CD8-positive, alpha-beta memory T cell (primary cell): ENCODE measurements at regions not wholly inside any gene's neighbourhood (a gene's known extent, or its start where the extent isn't known, plus 50 kb on each side); places are given as distances from the start of the nearest gene placed in this dataset.

Experiments
- CTCF ChIA-PET: fragments of 350-600 bp; sonication (Branson Sonifier 250); formaldehyde crosslinking; loops from one replicate; lab custom pipeline; 2021; ENCODE audit warnings: antibody characterized with exemption; lab: Charles Lee
- POLR2A ChIA-PET: fragments of 350-600 bp; sonication (Branson Sonifier 250); formaldehyde crosslinking; loops from one replicate; lab custom pipeline; 2021; ENCODE audit warnings: antibody characterized with exemption; lab: Charles Lee
- DNase-seq, 5 donors: peaks; one replicate each; pipeline versions ENCODE4 v3.0.0 to v3.0.0-alpha.2; 2020 to 2022; ENCODE audit warnings: mixed read lengths in 1 of 5
- H3K27ac ChIP-seq: one replicate; pipeline ENCODE4 v1.7.0; 2013; ENCODE audit warnings: low read depth, mild to moderate bottlenecking, low read length, moderate library complexity
- H3K27me3 ChIP-seq: 2 replicates; pipeline ENCODE4 v1.7.0; 2013; ENCODE audit warnings: low read length, mild to moderate bottlenecking; ENCODE audit not compliant: insufficient read depth, poor library complexity, severe bottlenecking
- H3K36me3 ChIP-seq: 2 replicates; pipeline ENCODE4 v1.7.0; 2013; ENCODE audit warnings: mild to moderate bottlenecking, low read length, moderate library complexity; ENCODE audit not compliant: insufficient read depth
- H3K4me1 ChIP-seq: 2 replicates; pipeline ENCODE4 v1.7.0; 2013; ENCODE audit warnings: mild to moderate bottlenecking, low read length, moderate library complexity; ENCODE audit not compliant: insufficient read depth
- H3K4me3 ChIP-seq: 2 replicates; pipeline ENCODE4 v1.7.0; 2013; ENCODE audit warnings: mild to moderate bottlenecking, low read length
- H3K9me3 ChIP-seq: 2 replicates; pipeline ENCODE4 v1.7.0; 2013; ENCODE audit warnings: mild to moderate bottlenecking, low read length
- H3K27ac Mint-ChIP-seq, 8 donors: one replicate each; pipeline ENCODE4 v1.8.0; 2020 to 2021; ENCODE audit warnings: mixed read lengths in 8 of 8, mild to moderate bottlenecking in 6 of 8, inconsistent platforms in 3 of 8, moderate library complexity in 3 of 8
- H3K27me3 Mint-ChIP-seq, 2 donors: one replicate each; pipeline ENCODE4 v1.8.0; 2020 to 2021; ENCODE audit warnings: mixed read lengths in 2 of 2, mild to moderate bottlenecking in 1 of 2, moderate library complexity in 1 of 2
- H3K36me3 Mint-ChIP-seq, 3 donors: one replicate each; pipeline ENCODE4 v1.8.0; 2020 to 2021; ENCODE audit warnings: mixed read lengths in 3 of 3, inconsistent platforms in 1 of 3, mild to moderate bottlenecking in 1 of 3
- H3K4me1 Mint-ChIP-seq, 3 donors: one replicate each; pipeline ENCODE4 v1.8.0; 2020 to 2021; ENCODE audit warnings: mixed read lengths in 3 of 3, inconsistent platforms in 1 of 3, mild to moderate bottlenecking in 1 of 3
- H3K4me3 Mint-ChIP-seq, 7 donors: one replicate each; pipeline ENCODE4 v1.8.0; 2020 to 2021; ENCODE audit warnings: mixed read lengths in 7 of 7, mild to moderate bottlenecking in 6 of 7, moderate library complexity in 4 of 7, inconsistent platforms in 2 of 7
- H3K9me3 Mint-ChIP-seq, 5 donors: one replicate each; pipeline ENCODE4 v1.8.0; 2020 to 2022; ENCODE audit warnings: mixed read lengths in 5 of 5, mild to moderate bottlenecking in 3 of 5, moderate library complexity in 2 of 5, inconsistent platforms in 1 of 5

DNA sequence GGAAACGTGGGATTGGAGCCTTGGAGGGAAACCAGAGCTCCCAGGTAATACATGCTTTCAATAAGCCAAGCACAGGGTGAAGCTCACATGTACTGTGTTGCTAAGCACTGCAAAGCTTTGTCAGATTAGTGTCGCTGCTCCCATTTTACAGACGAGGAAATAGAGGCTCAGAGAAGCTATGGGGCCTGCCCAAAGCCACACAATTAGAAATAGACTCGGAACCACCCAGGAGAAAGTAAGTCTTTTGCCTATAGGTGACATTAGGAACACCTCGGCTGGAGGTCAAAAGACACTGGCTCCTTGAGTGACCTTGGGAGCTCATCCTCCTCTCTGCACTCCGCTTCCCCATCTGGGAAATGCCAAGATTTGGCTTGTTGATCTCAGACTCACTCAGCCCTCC lies 175.6 kb upstream of the ZC3H12A start:
- H3K9me3 ChIP-seq, result no peaks in the 10 kb centered on the region
- no peak overlapping the region for H3K27ac Mint-ChIP-seq
- H3K27me3 Mint-ChIP-seq, result peaks cover 10 to 57% of the 10 kb centered on the region in 2 donors
- H3K36me3 Mint-ChIP-seq, result no peaks in the 10 kb centered on the region
- no peaks in the 10 kb centered on the region for H3K4me1 ChIP-seq
- no peaks in the 10 kb centered on the region for H3K36me3 ChIP-seq
- H3K9me3 Mint-ChIP-seq, result peaks cover 0 to 1% (median 0%) of the 10 kb centered on the region in 5 donors
- H3K4me1 Mint-ChIP-seq, result no peaks in the 10 kb centered on the region
- peaks cover 6% of the 10 kb centered on the region for H3K27me3 ChIP-seq
- no peak overlapping the region for H3K4me3 ChIP-seq
- DNase-seq, result no peak
- no peak overlapping the region for H3K27ac ChIP-seq
- CTCF ChIA-PET, result no interaction called here
- H3K4me3 Mint-ChIP-seq, result no peak overlapping the region
- POLR2A ChIA-PET, result no interaction called here

DNA sequence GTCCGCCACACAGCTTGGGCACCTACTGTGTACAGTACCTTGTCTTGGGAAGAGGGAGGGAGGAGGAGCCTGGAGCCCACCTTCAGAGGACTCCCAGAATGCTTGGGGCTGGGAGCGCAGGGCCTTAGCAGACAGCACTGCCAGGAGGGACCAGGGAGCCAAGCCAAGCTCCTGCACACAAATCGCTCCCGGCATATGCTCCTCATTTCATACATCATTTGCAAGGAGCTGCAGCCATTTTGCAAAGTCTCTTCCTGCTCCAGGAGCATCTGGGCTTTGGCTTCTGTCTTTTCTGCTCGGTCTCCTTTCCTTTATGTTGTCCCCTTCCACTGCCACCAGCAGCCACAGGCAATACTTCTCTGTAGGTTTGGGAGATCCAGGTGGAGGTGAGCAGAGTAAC lies 175.2 kb upstream of the ZC3H12A start:
- Histone ChIP-seq H3K27ac (no peak overlapping the region), H3K9me3 (no peaks in the 10 kb centered on the region), H3K4me3 (no peak overlapping the region), H3K27me3 (peaks cover 6% of the 10 kb centered on the region), H3K36me3 (no peaks in the 10 kb centered on the region), H3K4me1 (no peaks in the 10 kb centered on the region)
- no peak overlapping the region for H3K27ac Mint-ChIP-seq
- no peak for DNase-seq
- H3K9me3 Mint-ChIP-seq, result peaks cover 0 to 1% (median 0%) of the 10 kb centered on the region in 5 donors
- H3K27me3 Mint-ChIP-seq, result peaks cover 10 to 55% of the 10 kb centered on the region in 2 donors
- CTCF ChIA-PET, result no interaction called here
- H3K4me3 Mint-ChIP-seq, result no peak overlapping the region
- POLR2A ChIA-PET, result no interaction called here
- H3K4me1 Mint-ChIP-seq, result no peaks in the 10 kb centered on the region
- H3K36me3 Mint-ChIP-seq, result no peaks in the 10 kb centered on the region

DNA sequence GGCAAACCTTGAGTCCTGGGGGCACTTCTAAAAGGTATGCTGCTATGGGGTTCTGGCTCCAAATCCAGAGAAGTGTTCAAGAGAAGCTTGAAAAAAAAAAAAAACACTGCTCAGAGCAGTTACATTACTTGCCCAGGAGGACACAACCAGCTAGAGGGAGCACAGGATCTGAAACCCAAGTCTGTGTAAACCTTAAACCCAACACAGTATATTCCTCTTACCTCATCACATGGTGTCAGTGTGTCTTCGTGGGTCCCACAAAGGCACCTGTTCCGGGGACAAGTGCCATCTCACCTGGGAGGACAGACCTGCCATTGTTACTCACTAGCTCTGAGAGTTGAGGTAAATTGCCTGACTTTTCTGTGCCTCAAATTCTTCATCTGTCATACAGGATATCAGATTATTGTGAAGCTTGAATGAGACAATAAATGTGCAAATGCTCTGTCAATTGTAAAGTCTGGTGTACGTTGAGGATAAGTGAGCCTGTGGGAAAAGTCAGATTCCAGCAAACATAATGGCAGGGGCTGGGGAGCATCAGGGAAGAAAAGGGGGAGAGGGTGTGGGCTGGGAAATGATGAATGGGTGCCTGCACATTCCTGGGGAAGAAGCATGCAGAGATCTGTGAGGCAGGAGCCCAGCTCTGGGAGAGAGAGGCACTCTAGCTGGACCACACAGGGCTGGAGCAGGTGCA lies 170.4 kb upstream of the ZC3H12A start:
- Histone ChIP-seq H3K4me1 (no peaks in the 10 kb centered on the region), H3K27ac (no peak overlapping the region), H3K4me3 (no peak overlapping the region), H3K27me3 (no peaks in the 10 kb centered on the region), H3K36me3 (no peaks in the 10 kb centered on the region), H3K9me3 (no peaks in the 10 kb centered on the region)
- Mint-ChIP-seq H3K4me1 (no peaks in the 10 kb centered on the region), H3K9me3 (no peaks in the 10 kb centered on the region), H3K27me3 (peaks cover 4 to 23% of the 10 kb centered on the region in 2 donors), H3K4me3 (no peak overlapping the region), H3K27ac (peak overlapping the region in 1 of 8 donors; percentile 75), H3K36me3 (no peaks in the 10 kb centered on the region)
- DNase-seq, result no peak
- ChIA-PET CTCF (no interaction called here), POLR2A (no interaction called here)

DNA sequence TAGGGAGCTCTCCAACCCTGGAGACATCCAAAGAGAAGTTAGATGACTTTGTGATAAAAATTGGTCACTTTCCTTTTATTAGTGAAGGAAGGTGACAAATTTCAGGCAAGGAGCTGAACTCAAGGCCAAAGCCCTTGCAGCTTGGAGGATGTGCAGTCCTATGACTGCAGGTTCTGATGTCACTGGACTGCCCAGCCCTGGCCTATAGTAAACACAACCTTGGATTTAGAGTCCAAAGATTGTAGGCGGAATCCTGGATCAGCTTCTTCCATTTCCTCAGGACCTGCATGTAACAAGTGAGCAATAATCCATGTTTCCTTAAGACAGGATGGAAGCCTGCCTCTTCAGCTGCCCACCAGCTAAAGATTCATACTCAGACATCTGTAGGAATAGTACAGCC lies 169.3 kb upstream of the ZC3H12A start:
- DNase-seq, result no peak
- Mint-ChIP-seq H3K27me3 (peaks cover 3 to 26% of the 10 kb centered on the region in 2 donors), H3K36me3 (no peaks in the 10 kb centered on the region), H3K9me3 (no peaks in the 10 kb centered on the region), H3K4me3 (no peak overlapping the region), H3K27ac (no peak overlapping the region), H3K4me1 (no peaks in the 10 kb centered on the region)
- Histone ChIP-seq H3K4me3 (no peak overlapping the region), H3K27ac (no peak overlapping the region), H3K27me3 (no peaks in the 10 kb centered on the region), H3K36me3 (no peaks in the 10 kb centered on the region), H3K4me1 (no peaks in the 10 kb centered on the region), H3K9me3 (no peaks in the 10 kb centered on the region)
- CTCF ChIA-PET, result no interaction called here
- POLR2A ChIA-PET, result no interaction called here

DNA sequence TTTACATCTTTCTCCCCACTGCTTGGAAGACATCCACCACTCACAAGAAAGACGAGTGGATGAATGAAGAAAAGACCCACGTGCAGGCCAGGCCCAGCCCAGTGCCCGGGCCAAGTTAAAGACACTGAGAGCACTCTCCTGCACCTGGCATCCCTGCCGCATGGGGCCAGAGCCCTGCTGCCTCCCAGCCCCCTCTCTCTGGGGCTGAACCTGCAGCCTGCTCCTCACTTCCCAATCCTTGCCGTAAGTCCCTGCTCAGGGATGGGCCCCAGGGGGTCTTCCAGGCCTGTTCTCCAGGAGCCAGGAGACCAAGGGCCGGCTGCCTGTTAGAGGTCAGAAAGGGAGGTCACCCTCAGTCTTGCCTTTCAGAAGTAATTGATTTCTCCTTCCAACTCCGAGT lies 168.5 kb upstream of the ZC3H12A start:
- no peaks in the 10 kb centered on the region for H3K36me3 Mint-ChIP-seq
- POLR2A ChIA-PET, result no interaction called here
- H3K27me3 Mint-ChIP-seq, result peaks cover 0 to 28% of the 10 kb centered on the region in 2 donors
- no peaks in the 10 kb centered on the region for H3K9me3 Mint-ChIP-seq
- no peaks in the 10 kb centered on the region for H3K36me3 ChIP-seq
- no peaks in the 10 kb centered on the region for H3K27me3 ChIP-seq
- no peaks in the 10 kb centered on the region for H3K4me1 Mint-ChIP-seq
- no peak for DNase-seq
- H3K4me1 ChIP-seq, result no peaks in the 10 kb centered on the region
- no peaks in the 10 kb centered on the region for H3K9me3 ChIP-seq
- no peak overlapping the region for H3K4me3 Mint-ChIP-seq
- H3K4me3 ChIP-seq, result no peak overlapping the region
- no peak overlapping the region for H3K27ac ChIP-seq
- CTCF ChIA-PET, result no interaction called here
- no peak overlapping the region for H3K27ac Mint-ChIP-seq

DNA sequence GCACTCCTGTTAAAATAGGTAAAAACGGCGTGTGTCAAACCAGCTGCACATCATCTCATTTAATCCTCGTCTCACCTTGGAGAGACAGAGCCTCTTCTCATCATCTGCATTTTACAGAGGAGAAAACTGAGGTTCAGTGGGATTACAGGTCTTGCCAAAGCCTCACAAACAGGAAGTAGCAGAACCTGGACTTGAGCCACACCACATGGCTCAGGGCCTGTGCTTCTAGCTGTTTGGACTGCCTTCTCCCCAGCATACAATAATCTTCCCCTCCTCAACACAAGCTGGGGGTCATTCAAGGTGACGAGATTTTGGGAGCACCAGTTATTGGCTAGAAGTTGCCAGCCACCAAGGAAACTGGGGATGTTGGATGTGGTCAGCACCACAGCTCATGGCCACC lies 167.9 kb upstream of the ZC3H12A start:
- ChIA-PET CTCF (no interaction called here), POLR2A (no interaction called here)
- no peak overlapping the region for H3K4me3 Mint-ChIP-seq
- no peaks in the 10 kb centered on the region for H3K9me3 Mint-ChIP-seq
- no peaks in the 10 kb centered on the region for H3K4me1 Mint-ChIP-seq
- H3K27me3 ChIP-seq, result no peaks in the 10 kb centered on the region
- no peaks in the 10 kb centered on the region for H3K9me3 ChIP-seq
- DNase-seq, result no peak
- no peak overlapping the region for H3K27ac Mint-ChIP-seq
- no peaks in the 10 kb centered on the region for H3K36me3 Mint-ChIP-seq
- H3K4me3 ChIP-seq, result no peak overlapping the region
- no peaks in the 10 kb centered on the region for H3K4me1 ChIP-seq
- H3K36me3 ChIP-seq, result no peaks in the 10 kb centered on the region
- H3K27me3 Mint-ChIP-seq, result peaks cover 0 to 27% of the 10 kb centered on the region in 2 donors
- H3K27ac ChIP-seq, result no peak overlapping the region

GRCh38 chr1:37306871-37307270 lies 167.5 kb upstream of the ZC3H12A start:
- no peaks in the 10 kb centered on the region for H3K9me3 ChIP-seq
- Mint-ChIP-seq H3K4me3 (no peak overlapping the region), H3K4me1 (no peaks in the 10 kb centered on the region), H3K36me3 (no peaks in the 10 kb centered on the region), H3K9me3 (no peaks in the 10 kb centered on the region), H3K27me3 (peaks cover under 1 to 26% of the 10 kb centered on the region in 2 donors), H3K27ac (no peak overlapping the region)
- POLR2A ChIA-PET, result no interaction called here
- DNase-seq, result no peak
- no peak overlapping the region for H3K4me3 ChIP-seq
- H3K36me3 ChIP-seq, result no peaks in the 10 kb centered on the region
- H3K27ac ChIP-seq, result no peak overlapping the region
- CTCF ChIA-PET, result no interaction called here
- H3K27me3 ChIP-seq, result no peaks in the 10 kb centered on the region
- H3K4me1 ChIP-seq, result no peaks in the 10 kb centered on the region

GRCh38 chr1:37308031-37308960 lies 166.1 kb upstream of the ZC3H12A start:
- Histone ChIP-seq H3K27me3 (no peaks in the 10 kb centered on the region), H3K4me3 (no peak overlapping the region), H3K27ac (no peak overlapping the region), H3K9me3 (no peaks in the 10 kb centered on the region), H3K36me3 (no peaks in the 10 kb centered on the region), H3K4me1 (no peaks in the 10 kb centered on the region)
- H3K4me1 Mint-ChIP-seq, result no peaks in the 10 kb centered on the region
- no peak for DNase-seq
- no peaks in the 10 kb centered on the region for H3K36me3 Mint-ChIP-seq
- H3K27ac Mint-ChIP-seq, result no peak overlapping the region
- H3K27me3 Mint-ChIP-seq, result peaks cover 10 to 38% of the 10 kb centered on the region in 2 donors
- CTCF ChIA-PET, result no interaction called here
- no peak overlapping the region for H3K4me3 Mint-ChIP-seq
- no peaks in the 10 kb centered on the region for H3K9me3 Mint-ChIP-seq
- POLR2A ChIA-PET, result no interaction called here
